ENCODE measurements at regions not wholly inside any gene's neighbourhood (a gene's known extent, or its start where the extent isn't known, plus 50 kb on each side); places are given as distances from the start of the nearest gene placed in this dataset.

GRCh38 chr1:165045902-165046301 lies 310.6 kb downstream of the LMX1A start (continued):
- TF ChIP-seq ZNF331 (CRISPR knock-in tag; IDR thresholded peaks at IDR 0.05; ENCODE audit: low read depth) (no peak), NANOG (IDR thresholded peaks at IDR 0.05; ENCODE audit: borderline replicate concordance) (no peak), CTCF (conservative IDR thresholded peaks at IDR 0.05; ENCODE audit: low read depth in 2 of 2) (no peak), POLR2AphosphoS5 (IDR thresholded peaks at IDR 0.05; ENCODE audit: low read depth) (no peak), ZNF114 (CRISPR knock-in tag; IDR thresholded peaks at IDR 0.05) (no peak), JUNB (IDR thresholded peaks at IDR 0.05; ENCODE audit: unreplicated experiment) (no peak), ETS1 (IDR thresholded peaks at IDR 0.05) (no peak), STAT1 (IDR thresholded peaks at IDR 0.05; ENCODE audit: unreplicated experiment) (no peak), CREB1 (CRISPR knock-in tag; IDR thresholded peaks at IDR 0.05; ENCODE audit: low read depth) (no peak), REST (IDR thresholded peaks at IDR 0.05; ENCODE audit: unreplicated experiment) (no peak)

- Histone ChIP-seq H3K4me3 (no peak overlapping the region), H3K27me3 (ENCODE audit: insufficient read depth) (no peaks in the 10 kb centered on the region), H3K4me2 (no peak overlapping the region), H2AFZ (no peak overlapping the region), H3K79me2 (replicated peaks; ENCODE audit: insufficient read depth) (no peaks in the 10 kb centered on the region), H3K27ac (ENCODE audit: low read depth) (no peak overlapping the region), H3K9me2 (ENCODE audit: insufficient read depth) (peaks cover 6% of the 10 kb centered on the region), H3K36me3 (ENCODE audit: insufficient read depth) (no peaks in the 10 kb centered on the region), H3F3A (replicated peaks; ENCODE audit: low read depth) (no peaks in the 10 kb centered on the region), H3K4me1 (ENCODE audit: insufficient read depth) (no peaks in the 10 kb centered on the region), H4K20me1 (replicated peaks; ENCODE audit: insufficient read depth) (no peaks in the 10 kb centered on the region)
- Mint-ChIP-seq H3K4me1 (peaks cover 4% of the 10 kb centered on the region; the same call in 2 of the 3 replicates), H3K27ac (no peak overlapping the region), H3K27me3 (ENCODE audit: insufficient read depth, low read depth, poor library complexity) (no peaks in the 10 kb centered on the region), H3K4me3 (no peak overlapping the region), H3K36me3 (ENCODE audit: low read depth) (no peaks in the 10 kb centered on the region), H3K9me3 (no peaks in the 10 kb centered on the region)
- DNase-seq (ENCODE audit: low spot score): no peak
- no peak for ATAC-seq
- TF ChIP-seq JUNB (IDR thresholded peaks at IDR 0.05; ENCODE audit: unreplicated experiment) (no peak), ZNF114 (CRISPR knock-in tag; IDR thresholded peaks at IDR 0.05) (no peak), NANOG (IDR thresholded peaks at IDR 0.05; ENCODE audit: borderline replicate concordance) (no peak), POLR2AphosphoS5 (IDR thresholded peaks at IDR 0.05; ENCODE audit: low read depth) (no peak), EZH2phosphoT487 (IDR thresholded peaks at IDR 0.05; ENCODE audit: unreplicated experiment) (no peak), ZNF462 (CRISPR knock-in tag; IDR thresholded peaks at IDR 0.05) (no peak), EZH2 (IDR thresholded peaks at IDR 0.05; ENCODE audit: low read depth, unreplicated experiment) (no peak)
Observed at GRCh38 chr1:165040641-165041040, 315.9 kb downstream of the LMX1A start.

Measured in GM23338 (cell line).